ENCODE measurements at regions not wholly inside any gene's neighbourhood (a gene's known extent, or its start where the extent isn't known, plus 50 kb on each side); places are given as distances from the start of the nearest gene placed in this dataset.

DNA sequence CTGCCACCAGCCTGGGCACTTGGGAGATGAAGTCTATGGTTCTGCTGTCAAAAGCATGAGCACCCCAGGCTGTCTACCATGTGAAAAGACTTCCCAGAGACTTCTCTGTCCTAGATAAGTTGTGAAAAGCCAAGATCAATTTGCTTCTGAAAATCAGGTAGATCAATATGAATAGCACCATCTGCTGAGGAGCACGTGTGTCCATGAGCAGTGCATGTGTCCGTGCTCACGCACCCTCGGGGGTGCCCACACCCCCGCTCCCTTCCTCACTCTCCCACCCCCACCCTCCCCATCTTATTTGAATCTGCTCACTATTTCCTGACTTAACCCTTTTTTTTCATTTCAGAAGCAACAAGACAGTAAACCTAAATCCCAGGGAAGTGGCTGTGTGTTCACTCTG is 238.3 kb upstream of the SDK2 start:
- H2BK5ac ChIP-seq (ENCODE audit: low read depth, low read length): no peak overlapping the region
- no peak overlapping the region for H3K23ac ChIP-seq (ENCODE audit: insufficient read length)
- H3K9ac ChIP-seq (replicated peaks in 1 of 4; ENCODE audit: extremely low read depth in 1 of 4, low read depth in 3 of 4, low read length in 3 of 4): no peak overlapping the region
- no peak overlapping the region for H3K4me3 ChIP-seq (ENCODE audit: extremely low read depth in 1 of 4, insufficient read depth in 2 of 4, low read depth in 3 of 4, low read length in 4 of 4)
- no peaks in the 10 kb centered on the region for H3K36me3 ChIP-seq (ENCODE audit: control insufficient read depth in 2 of 4, insufficient read depth in 4 of 4, low read length in 3 of 4)
- no peak overlapping the region for H3K27ac ChIP-seq (ENCODE audit: low read depth, low read length)
- H3K23me2 ChIP-seq (ENCODE audit: low read depth, low read length): no peaks in the 10 kb centered on the region; the same call in 1 of the 2 replicates
- H3K4me2 ChIP-seq (ENCODE audit: insufficient read depth in 1 of 2, low read depth in 2 of 2, low read length in 2 of 2): no peak overlapping the region
- H3K79me2 ChIP-seq (ENCODE audit: control insufficient read depth in 1 of 2, insufficient read depth in 2 of 2, low read length in 2 of 2): no peaks in the 10 kb centered on the region
- H2AFZ ChIP-seq (ENCODE audit: low read length): no peak overlapping the region
- H3K4ac ChIP-seq (replicated peaks; ENCODE audit: insufficient read length, low read depth, low read length): no peak overlapping the region
- no peak overlapping the region for H3K14ac ChIP-seq (ENCODE audit: insufficient read length)
- no peak overlapping the region for H2BK120ac ChIP-seq (replicated peaks; ENCODE audit: low read depth, low read length)
- no peaks in the 10 kb centered on the region for H3K9me3 ChIP-seq (ENCODE audit: insufficient read depth in 2 of 2, low read depth in 1 of 2, low read length in 1 of 2)
- H4K20me1 ChIP-seq (replicated peaks in 1 of 2; ENCODE audit: control insufficient read depth in 1 of 2, insufficient read depth in 2 of 2, low read length in 2 of 2): no peaks in the 10 kb centered on the region
- H3K4me1 ChIP-seq (replicated peaks in 1 of 4; ENCODE audit: control insufficient read depth in 3 of 4, insufficient read depth in 4 of 4, low read length in 3 of 4): no peaks in the 10 kb centered on the region
- no peak overlapping the region for H2AK5ac ChIP-seq (ENCODE audit: low read depth, low read length)
- POLR2A ChIA-PET (ENCODE audit: partially characterized antibody): no interaction called here
- no peak overlapping the region for H2BK15ac ChIP-seq (ENCODE audit: low read length)
- H4K5ac ChIP-seq (ENCODE audit: insufficient read length, low read depth, low read length): no peak overlapping the region
- no peak overlapping the region for H2BK20ac ChIP-seq (ENCODE audit: low read length)
- CTCF ChIA-PET (ENCODE audit: partially characterized antibody): no interaction called here
- H4K91ac ChIP-seq (replicated peaks; ENCODE audit: insufficient read length, low read length): no peak overlapping the region
- no peak overlapping the region for H3K56ac ChIP-seq (replicated peaks; ENCODE audit: insufficient read length, low read depth, low read length)
- H3K27me3 ChIP-seq (replicated peaks in 1 of 4; ENCODE audit: control insufficient read depth in 3 of 4, extremely low read depth in 1 of 4, insufficient read depth in 3 of 4, low read length in 3 of 4): peaks cover 0 to 2% (median 0%) of the 10 kb centered on the region in 4 experiments; a peak in 1 of 7 replicates
- H2BK12ac ChIP-seq (ENCODE audit: low read depth, low read length): no peak overlapping the region
- 93% methylated on average over 5 of the region's 5 CpGs; no CpG with 5 or more reads in 1 of the 2 experiments for WGBS, 2 experiments (ENCODE audit: extremely low coverage in 1 of 2, insufficient coverage in 1 of 2, insufficient read length in 1 of 2, insufficient replicate concordance in 2 of 2, low coverage in 1 of 2, low lambda C conversion rate in 2 of 2, missing lambda C conversion rate in 1 of 2)
- no peak for TF ChIP-seq SIN3A (conservative IDR thresholded peaks at IDR 0.05 in 1 of 2, IDR thresholded peaks at IDR 0.05 in 1 of 2; ENCODE audit: low read depth in 1 of 2, low read length in 2 of 2)
- no peak for TF ChIP-seq TEAD4 (IDR thresholded peaks at IDR 0.05; ENCODE audit: low read depth, low read length)
- TF ChIP-seq RNF2 (IDR thresholded peaks at IDR 0.05; ENCODE audit: borderline replicate concordance, low read depth, low read length, missing control alignments, poor library complexity, severe bottlenecking): no peak
- no peak for TF ChIP-seq BCL11A (IDR thresholded peaks at IDR 0.05; ENCODE audit: low read depth in 2 of 2, low read length in 2 of 2)
- no peak for TF ChIP-seq CTBP2 (IDR thresholded peaks at IDR 0.05; ENCODE audit: borderline replicate concordance, insufficient read depth, insufficient read length, low read length)
- no peak for TF ChIP-seq SUZ12 (IDR thresholded peaks at IDR 0.05; ENCODE audit: low read length)
- TF ChIP-seq TCF12 (IDR thresholded peaks at IDR 0.05; ENCODE audit: low read depth, low read length): no peak
- no peak for TF ChIP-seq EP300 (IDR thresholded peaks at IDR 0.05; ENCODE audit: borderline replicate concordance in 1 of 2, low read depth in 2 of 2, low read length in 2 of 2)
- no peak for TF ChIP-seq CREB1 (IDR thresholded peaks at IDR 0.05)
- no peaks in the 10 kb centered on the region for H3K79me1 ChIP-seq (ENCODE audit: low read depth, low read length)
- H3K18ac ChIP-seq (ENCODE audit: extremely low read depth, low read length): no peak overlapping the region
- no peak overlapping the region for H4K8ac ChIP-seq (ENCODE audit: extremely low read depth, insufficient read depth, low read length)
- no peak for DNase-seq (ENCODE audit: low read depth in 1 of 2, low spot score in 2 of 2)
- FAIRE-seq: no peak
